CD4-positive, alpha-beta T cell (primary cell): ENCODE measurements at regions not wholly inside any gene's neighbourhood (a gene's known extent, or its start where the extent isn't known, plus 50 kb on each side); places are given as distances from the start of the nearest gene placed in this dataset.

Experiments
- ATAC-seq: fragments of 200-7000 bp; cut with Tn5 transposase; one replicate; pipeline ENCODE4 v1.10.0; 2022; ENCODE audit warnings: mild to moderate bottlenecking; ENCODE audit not compliant: poor library complexity
- CTCF ChIA-PET: fragments of 350-600 bp; sonication (Branson Sonifier 250); formaldehyde crosslinking; loops from one replicate; lab custom pipeline; 2021; ENCODE audit warnings: antibody characterized with exemption, inconsistent platforms; lab: Charles Lee
- POLR2A ChIA-PET: fragments of 350-600 bp; sonication (Branson Sonifier 250); formaldehyde crosslinking; loops from one replicate; lab custom pipeline; 2021; ENCODE audit warnings: antibody characterized with exemption, inconsistent platforms; lab: Charles Lee
- DNase-seq, 14 experiments: peaks; one replicate each; pipeline ENCODE4 v3.0.0-alpha.2; 2013 to 2020; ENCODE audit warnings: mixed read lengths in 2 of 14
- H3K27ac ChIP-seq, 2 donors: one replicate each; pipeline versions ENCODE4 v1.5.1 to v1.7.0; 2013; ENCODE audit warnings: low read length in 2 of 2, low read depth in 1 of 2, mild to moderate bottlenecking in 1 of 2
- H3K27me3 ChIP-seq, 2 experiments: 1 replicate in 1 of 2; 2 replicates in 1 of 2; pipeline versions ENCODE4 v1.6.1 to v1.7.0; 2013; ENCODE audit warnings: low read length in 2 of 2, control low read depth in 1 of 2, mild to moderate bottlenecking in 1 of 2, moderate library complexity in 1 of 2; ENCODE audit not compliant: insufficient read depth in 2 of 2, control insufficient read depth in 1 of 2
- H3K36me3 ChIP-seq: one replicate; pipeline ENCODE4 v1.6.1; 2013; ENCODE audit warnings: low read length, control low read depth; ENCODE audit not compliant: insufficient read depth
- H3K4me1 ChIP-seq: one replicate; pipeline ENCODE4 v1.6.1; 2013; ENCODE audit warnings: low read length, control low read depth; ENCODE audit not compliant: insufficient read depth
- H3K4me3 ChIP-seq: one replicate; pipeline ENCODE4 v1.5.1; 2013; ENCODE audit warnings: mild to moderate bottlenecking, low read length, moderate library complexity
- H3K9me3 ChIP-seq, 2 experiments: 1 replicate in 1 of 2; 2 replicates in 1 of 2; pipeline versions ENCODE4 v1.6.1 to v1.7.0; 2013; ENCODE audit warnings: low read length in 2 of 2, mild to moderate bottlenecking in 2 of 2, control low read depth in 1 of 2, moderate library complexity in 1 of 2; ENCODE audit not compliant: control insufficient read depth in 1 of 2, insufficient read depth in 1 of 2
- H3K27ac Mint-ChIP-seq: one replicate; pipeline ENCODE4 v1.8.0; 2020; ENCODE audit warnings: mixed read lengths
- H3K27me3 Mint-ChIP-seq: one replicate; pipeline ENCODE4 v1.8.0; 2021; ENCODE audit warnings: mixed read lengths
- H3K36me3 Mint-ChIP-seq: one replicate; pipeline ENCODE4 v1.8.0; 2021; ENCODE audit warnings: low read depth, mixed read lengths
- H3K4me1 Mint-ChIP-seq: one replicate; pipeline ENCODE4 v1.8.0; 2021; ENCODE audit warnings: low read depth, mixed read lengths
- H3K4me3 Mint-ChIP-seq: one replicate; pipeline ENCODE4 v1.8.0; 2020; ENCODE audit warnings: mild to moderate bottlenecking, mixed read lengths
- H3K9me3 Mint-ChIP-seq: one replicate; pipeline ENCODE4 v1.8.0; 2020; ENCODE audit warnings: mixed read lengths
- CTCF ChIP-seq: fragments of 200-600 bp; IDR thresholded peaks from one replicate; pipeline ENCODE4 v1.8.0; 2022; ENCODE audit warnings: antibody characterized with exemption, mild to moderate bottlenecking
- intact Hi-C, 2 experiments: fragments of 100-400 bp; cut with DNase I in 1 of 2; cut with micrococcal nuclease in 1 of 2; formaldehyde crosslinking; loops; one replicate each; pipeline versions ENCODE4 v1.15.1 to v1.9.0; 2023 to 2025; cut with DNase I, micrococcal nuclease

DNA sequence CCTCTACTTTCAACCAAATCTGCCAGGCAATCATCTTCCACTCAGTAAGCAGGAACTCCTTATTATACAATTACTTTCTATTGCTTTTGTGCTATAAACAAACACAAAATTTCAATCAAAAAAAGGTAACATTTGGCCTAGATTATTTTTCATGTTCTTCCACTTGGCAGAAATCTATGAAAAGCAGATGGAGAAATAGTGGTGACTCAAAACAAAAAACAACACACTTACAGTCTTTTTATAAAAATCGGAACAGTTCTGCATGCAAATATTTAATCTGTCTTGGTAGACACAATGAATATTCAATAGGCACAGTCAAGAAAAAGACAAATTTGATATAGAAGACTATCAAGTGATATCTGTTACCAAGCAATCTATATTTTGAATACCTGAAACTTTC, 376.8 kb downstream of the RPS29 start:
- no peak for TF ChIP-seq CTCF
- Histone ChIP-seq H3K9me3 (no peaks in the 10 kb centered on the region), H3K36me3 (no peaks in the 10 kb centered on the region), H3K4me1 (no peaks in the 10 kb centered on the region), H3K27ac (no peak overlapping the region), H3K4me3 (no peak overlapping the region), H3K27me3 (no peaks in the 10 kb centered on the region)
- intact Hi-C loops: no loop called here
- H3K27me3 Mint-ChIP-seq: peaks cover 6% of the 10 kb centered on the region
- DNase-seq: no peak
- ATAC-seq: no peak
- ChIA-PET POLR2A (no interaction called here), CTCF (no interaction called here)
- no peaks in the 10 kb centered on the region for H3K9me3 Mint-ChIP-seq
- no peaks in the 10 kb centered on the region for H3K36me3 Mint-ChIP-seq
- no peak overlapping the region for H3K27ac Mint-ChIP-seq
- H3K4me1 Mint-ChIP-seq: no peaks in the 10 kb centered on the region
- no peak overlapping the region for H3K4me3 Mint-ChIP-seq

- Mint-ChIP-seq H3K27ac (no peak overlapping the region), H3K4me3 (no peak overlapping the region), H3K9me3 (no peaks in the 10 kb centered on the region), H3K27me3 (peaks cover 17% of the 10 kb centered on the region), H3K4me1 (no peaks in the 10 kb centered on the region), H3K36me3 (no peaks in the 10 kb centered on the region)
- DNase-seq: no peak
- H3K27ac ChIP-seq: no peak overlapping the region
- no peak overlapping the region for H3K4me3 ChIP-seq
- H3K36me3 ChIP-seq: no peaks in the 10 kb centered on the region
- ChIA-PET POLR2A (no interaction called here), CTCF (no interaction called here)
- peaks cover 0 to 4% of the 10 kb centered on the region in 2 experiments for H3K27me3 ChIP-seq
- no peaks in the 10 kb centered on the region for H3K9me3 ChIP-seq
- H3K4me1 ChIP-seq: no peaks in the 10 kb centered on the region
- intact Hi-C loops: no loop called here
- no peak for ATAC-seq
- TF ChIP-seq CTCF: no peak
Observed at GRCh38 chr14:49206828-49207227, 379.4 kb downstream of the RPS29 start.

GRCh38 chr14:49203676-49204075, 382.5 kb downstream of the RPS29 start:
- Mint-ChIP-seq H3K36me3 (no peaks in the 10 kb centered on the region), H3K27ac (no peak overlapping the region), H3K4me1 (no peaks in the 10 kb centered on the region), H3K27me3 (peaks cover 17% of the 10 kb centered on the region), H3K4me3 (no peak overlapping the region), H3K9me3 (no peaks in the 10 kb centered on the region)
- Histone ChIP-seq H3K4me3 (no peak overlapping the region), H3K27me3 (peaks cover 0 to 4% of the 10 kb centered on the region in 2 experiments), H3K36me3 (no peaks in the 10 kb centered on the region), H3K4me1 (no peaks in the 10 kb centered on the region), H3K9me3 (no peaks in the 10 kb centered on the region), H3K27ac (no peak overlapping the region)
- ATAC-seq: no peak
- ChIA-PET POLR2A (no interaction called here), CTCF (no interaction called here)
- intact Hi-C loops: no loop called here
- no peak for DNase-seq
- no peak for TF ChIP-seq CTCF
